Vagina (tissue), 2 donors: ENCODE measurements at regions not wholly inside any gene's neighbourhood (a gene's known extent, or its start where the extent isn't known, plus 50 kb on each side); places are given as distances from the start of the nearest gene placed in this dataset.

Experiments
- POLR2A ChIP-seq, 2 donors: fragments of 450-650 bp; IDR thresholded peaks; one replicate each; pipeline ENCODE4 v1.6.1; 2017; ENCODE audit warnings: antibody characterized with exemption in 2 of 2, mild to moderate bottlenecking in 2 of 2, moderate library complexity in 2 of 2
- TF ChIP-seq, protein P1 (sequence below), 3 experiments: fragments of 450-650 bp in 2 of 3; fragments of 200-600 bp in 1 of 3; sonication (generic) in 1 of 3; IDR thresholded peaks; one replicate each; pipeline ENCODE4 v1.5.1; 2017 to 2019; ENCODE audit warnings: antibody characterized with exemption in 3 of 3, mild to moderate bottlenecking in 2 of 3, moderate library complexity in 2 of 3

GRCh38 chr1:5776035-5776550, 216.1 kb downstream of the NPHP4 start:
- TF ChIP-seq, protein P1, sequence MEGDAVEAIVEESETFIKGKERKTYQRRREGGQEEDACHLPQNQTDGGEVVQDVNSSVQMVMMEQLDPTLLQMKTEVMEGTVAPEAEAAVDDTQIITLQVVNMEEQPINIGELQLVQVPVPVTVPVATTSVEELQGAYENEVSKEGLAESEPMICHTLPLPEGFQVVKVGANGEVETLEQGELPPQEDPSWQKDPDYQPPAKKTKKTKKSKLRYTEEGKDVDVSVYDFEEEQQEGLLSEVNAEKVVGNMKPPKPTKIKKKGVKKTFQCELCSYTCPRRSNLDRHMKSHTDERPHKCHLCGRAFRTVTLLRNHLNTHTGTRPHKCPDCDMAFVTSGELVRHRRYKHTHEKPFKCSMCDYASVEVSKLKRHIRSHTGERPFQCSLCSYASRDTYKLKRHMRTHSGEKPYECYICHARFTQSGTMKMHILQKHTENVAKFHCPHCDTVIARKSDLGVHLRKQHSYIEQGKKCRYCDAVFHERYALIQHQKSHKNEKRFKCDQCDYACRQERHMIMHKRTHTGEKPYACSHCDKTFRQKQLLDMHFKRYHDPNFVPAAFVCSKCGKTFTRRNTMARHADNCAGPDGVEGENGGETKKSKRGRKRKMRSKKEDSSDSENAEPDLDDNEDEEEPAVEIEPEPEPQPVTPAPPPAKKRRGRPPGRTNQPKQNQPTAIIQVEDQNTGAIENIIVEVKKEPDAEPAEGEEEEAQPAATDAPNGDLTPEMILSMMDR (IDR thresholded peaks at IDR 0.05), result no peak
- no peak for TF ChIP-seq POLR2A (IDR thresholded peaks at IDR 0.05)
